Heart left ventricle (tissue), 16 donors: ENCODE measurements at regions not wholly inside any gene's neighbourhood (a gene's known extent, or its start where the extent isn't known, plus 50 kb on each side); places are given as distances from the start of the nearest gene placed in this dataset.

Source experiments
- ATAC-seq, 4 donors: fragments of 200-7000 bp; cut with Tn5 transposase; one replicate each; pipeline ENCODE4 v1.9.1; 2020 to 2022; ENCODE audit warnings: moderate library complexity in 4 of 4, mild to moderate bottlenecking in 3 of 4, moderate number of reproducible peaks in 1 of 4
- DNase-seq, 5 donors: peaks; one replicate each; pipeline ENCODE4 v3.0.0-alpha.2; 2020
- H3K27ac ChIP-seq, 12 donors: fragments of 200-600 bp; sonication (generic) in 4 of 12; one replicate each; pipeline versions ENCODE4 v1.5.0 to v1.8.0; 2016 to 2022; ENCODE audit warnings: mild to moderate bottlenecking in 2 of 12
- H3K27me3 ChIP-seq, 9 donors: fragments of 200-600 bp; sonication (generic) in 2 of 9; one replicate each; pipeline versions ENCODE4 v1.5.1 to v1.8.0; 2016 to 2022; ENCODE audit warnings: mild to moderate bottlenecking in 3 of 9
- H3K36me3 ChIP-seq, 9 donors: fragments of 200-600 bp; sonication (generic) in 2 of 9; one replicate each; pipeline versions ENCODE4 v1.5.0 to v1.8.0; 2018 to 2022; ENCODE audit warnings: mild to moderate bottlenecking in 2 of 9
- H3K4me1 ChIP-seq, 12 donors: fragments of 200-600 bp; sonication (generic) in 4 of 12; one replicate each; pipeline versions ENCODE4 v1.5.0 to v1.8.0; 2016 to 2022; ENCODE audit warnings: mild to moderate bottlenecking in 3 of 12
- H3K4me3 ChIP-seq, 12 donors: fragments of 200-600 bp; sonication (generic) in 4 of 12; one replicate each; pipeline versions ENCODE4 v1.5.0 to v1.8.0; 2017 to 2022; ENCODE audit warnings: mild to moderate bottlenecking in 9 of 12, moderate library complexity in 4 of 12
- H3K9me3 ChIP-seq, 12 donors: fragments of 200-600 bp; sonication (generic) in 4 of 12; one replicate each; pipeline versions ENCODE4 v1.5.0 to v1.8.0; 2016 to 2022; ENCODE audit warnings: mild to moderate bottlenecking in 1 of 12
- CTCF ChIP-seq, 12 donors: fragments of 200-600 bp; sonication (generic) in 4 of 12; IDR thresholded peaks; one replicate each; pipeline versions ENCODE4 v1.5.0 to v1.8.0; 2018 to 2022; ENCODE audit warnings: antibody characterized with exemption in 12 of 12, mild to moderate bottlenecking in 5 of 12
- POLR2A ChIP-seq, 2 donors: fragments of 450-650 bp; IDR thresholded peaks; one replicate each; pipeline ENCODE4 v1.6.1; 2017; ENCODE audit warnings: antibody characterized with exemption in 2 of 2, mild to moderate bottlenecking in 2 of 2, moderate library complexity in 2 of 2
- WGBS, 4 donors: extraction: QIAGEN DNeasy Blood & Tissue Kit in 2 of 4; methylation state at CpG; one replicate each; pipeline versions ENCODE4 v1.1.5 to v1.1.7; 2013 to 2018; 5-methylcytosine and 5-hydroxymethylcytosine counted together
- intact Hi-C, 10 donors: fragments of 100-400 bp; cut with DNase I; formaldehyde crosslinking; loops; one replicate each; pipeline versions ENCODE4 v1.11.1 to v1.14.2; 2022
- donor health status: ischemic (EF 13 %, LVEDD 7.1; RV severe dilation, severe dysfunction).
- donor health status: healthy with polysubstance abuse.
- donor health status: DM: no; HTN: yes; CAD: no.
- donor health status: DM: no; HTN: no; CAD: no.
- donor health status: ischemic (EF 25% LVEDD 6.9; RV normal size, moderate dysfunction).
- donor health status: ischemic (EF 25% LVEDD 5.7; RV mildly dilated, moderate dysfunction).
- donor health status: healthy.
- donor health status: DM: yes; HTN: yes; CAD: no.
- donor health status: ischemic (EF 35%, LVEDD 5.7; RV mildly dilated, moderate dysfunction).
- donor health status: nonischemic (EF 11% LVEDD 7.7; RV severe dilation, severe dysfunction).
- donor health status: DM: yes; HTN: yes; CAD: no.
- donor health status: PGD.
- donor health status: ischemic (EF 29% LVEDD 5.4; RV normal size, mild dysfunction).
- donor health status: nonischemic (EF 23%, LVEDD 6.1; RV moderate dilation, normal function).

GRCh38 chr16:55273356-55273755 lies 50.6 kb upstream of the IRX6 start:
- H3K27ac ChIP-seq: peak overlapping the region in 3 of 12 donors; percentile 31 to 75 (median 52)
- no peak overlapping the region for H3K4me3 ChIP-seq
- WGBS, 4 donors: 92 to 94% (median 93%) methylated on average over 7 of the region's 7 CpGs
- ATAC-seq (no peak), DNase-seq (no peak)
- H3K27me3 ChIP-seq: no peaks in the 10 kb centered on the region
- peaks cover 0 to 4% (median 0%) of the 10 kb centered on the region in 12 donors for H3K4me1 ChIP-seq
- no peaks in the 10 kb centered on the region for H3K9me3 ChIP-seq
- TF ChIP-seq CTCF (IDR thresholded peaks at IDR 0.05) (no peak), POLR2A (IDR thresholded peaks at IDR 0.05) (no peak)
- intact Hi-C loops: no loop called here
- H3K36me3 ChIP-seq: no peaks in the 10 kb centered on the region

- no peak for ATAC-seq
Measured at GRCh38 chr16:55273959-55274358, 50.0 kb upstream of the IRX6 start.

More at GRCh38 chr16:55273959-55274358, 50.0 kb upstream of the IRX6 start:
- H3K27ac ChIP-seq: peak overlapping the region in 1 of 12 donors; percentile 75
- TF ChIP-seq CTCF (IDR thresholded peaks at IDR 0.05) (no peak), POLR2A (IDR thresholded peaks at IDR 0.05) (no peak)
- H3K4me1 ChIP-seq: peaks cover 0 to 4% (median 0%) of the 10 kb centered on the region in 12 donors
- intact Hi-C loops: no loop called here
- no peaks in the 10 kb centered on the region for H3K27me3 ChIP-seq
- no peak overlapping the region for H3K4me3 ChIP-seq
- no peaks in the 10 kb centered on the region for H3K9me3 ChIP-seq
- no peak for DNase-seq
- WGBS, 4 donors: 73 to 84% (median 78%) methylated on average over 5 of the region's 5 CpGs
- H3K36me3 ChIP-seq: no peaks in the 10 kb centered on the region
